Fibroblast of lung (primary cell): ENCODE measurements at regions not wholly inside any gene's neighbourhood (a gene's known extent, or its start where the extent isn't known, plus 50 kb on each side); places are given as distances from the start of the nearest gene placed in this dataset.
A peak's percentile ranks its signal among the peaks of the same experiment; 100 is the strongest.

ENCODE experiments used
- DNase-seq, 2 donors: peaks; one replicate each; pipeline versions ENCODE4 v3.0.0 to v3.0.0-alpha.2; 2010; ENCODE audit warnings: low read depth in 2 of 2
- H2AFZ ChIP-seq: 2 replicates; pipeline ENCODE4 v1.5.1; 2012; ENCODE audit warnings: low read length, control low read depth, inconsistent platforms
- H3K27ac ChIP-seq: 2 replicates; pipeline ENCODE4 v1.5.1; 2011; ENCODE audit warnings: low read length, control low read depth; ENCODE audit not compliant: insufficient read depth
- H3K27me3 ChIP-seq: 2 replicates; pipeline ENCODE4 v1.5.1; 2011; ENCODE audit warnings: mild to moderate bottlenecking, low read length; ENCODE audit not compliant: control insufficient read depth, insufficient read depth
- H3K36me3 ChIP-seq: 2 replicates; pipeline ENCODE4 v1.5.1; 2011; ENCODE audit warnings: low read length; ENCODE audit not compliant: control insufficient read depth, insufficient read depth
- H3K4me1 ChIP-seq: 2 replicates; pipeline ENCODE4 v1.5.1; 2011; ENCODE audit warnings: low read length; ENCODE audit not compliant: control insufficient read depth, insufficient read depth; ENCODE audit errors: extremely low read depth
- H3K4me2 ChIP-seq: 2 replicates; pipeline ENCODE4 v1.5.1; 2011; ENCODE audit warnings: low read length, control low read depth; ENCODE audit not compliant: insufficient read depth; ENCODE audit errors: extremely low read depth
- H3K4me3 ChIP-seq, 4 experiments: fragments of 200-600 bp in 1 of 4; sonication (generic) in 1 of 4; replicated peaks in 1 of 4; 2 replicates each; pipeline ENCODE4 v1.5.1; 2011 to 2016; ENCODE audit warnings: low read length in 4 of 4, low read depth in 3 of 4, mild to moderate bottlenecking in 3 of 4, control low read depth in 2 of 4, inconsistent platforms in 1 of 4, mixed read lengths in 1 of 4; ENCODE audit not compliant: insufficient read depth in 1 of 4; ENCODE audit errors: control extremely low read depth in 1 of 4
- H3K79me2 ChIP-seq: 2 replicates; pipeline ENCODE4 v1.5.1; 2012; ENCODE audit warnings: mild to moderate bottlenecking, low read length, inconsistent platforms; ENCODE audit not compliant: control insufficient read depth, insufficient read depth
- H3K9ac ChIP-seq: 2 replicates; pipeline ENCODE4 v1.5.1; 2011; ENCODE audit warnings: mild to moderate bottlenecking, low read length, control low read depth; ENCODE audit not compliant: insufficient read depth
- H3K9me3 ChIP-seq: 2 replicates; pipeline ENCODE4 v1.5.1; 2012; ENCODE audit warnings: low read depth, low read length; ENCODE audit not compliant: control insufficient read depth, insufficient read depth
- H4K20me1 ChIP-seq: 2 replicates; pipeline ENCODE4 v1.5.1; 2011; ENCODE audit warnings: low read length; ENCODE audit not compliant: control insufficient read depth, insufficient read depth; ENCODE audit errors: extremely low read depth
- CTCF ChIP-seq, 2 donors: IDR thresholded peaks in 1 of 2; conservative IDR thresholded peaks in 1 of 2; 1 replicate in 1 of 2; 2 replicates in 1 of 2; pipeline ENCODE4 v1.5.1; 2011 to 2012; ENCODE audit warnings: low read length in 2 of 2, control low read depth in 1 of 2, inconsistent platforms in 1 of 2, low read depth in 1 of 2, mild to moderate bottlenecking in 1 of 2
- EZH2 ChIP-seq: IDR thresholded peaks from 2 replicates; pipeline ENCODE4 v1.5.1; 2012; ENCODE audit warnings: low read length, control low read depth, mild to moderate bottlenecking; ENCODE audit errors: missing control alignments

- no peak for DNase-seq
- Histone ChIP-seq H3K79me2 (no peaks in the 10 kb centered on the region), H3K9ac (no peak overlapping the region), H3K4me1 (no peaks in the 10 kb centered on the region), H4K20me1 (no peaks in the 10 kb centered on the region), H3K36me3 (no peaks in the 10 kb centered on the region), H3K27me3 (no peaks in the 10 kb centered on the region), H3K9me3 (no peaks in the 10 kb centered on the region), H3K27ac (no peak overlapping the region), H2AFZ (no peak overlapping the region), H3K4me2 (no peak overlapping the region), H3K4me3 (no peak overlapping the region)
- TF ChIP-seq EZH2 (no peak), CTCF (conservative IDR thresholded peaks at IDR 0.05 in 1 of 2, IDR thresholded peaks at IDR 0.05 in 1 of 2; ENCODE audit: low read depth in 1 of 2, low read length in 2 of 2) (no peak)
These were observed 308.7 kb upstream of the ZC3H12C start for GRCh38 chr11:109784536-109784935.

GRCh38 chr11:109785198-109785597, 308.0 kb upstream of the ZC3H12C start:
- Histone ChIP-seq H3K79me2 (no peaks in the 10 kb centered on the region), H3K27me3 (no peaks in the 10 kb centered on the region), H4K20me1 (no peaks in the 10 kb centered on the region), H3K4me2 (no peak overlapping the region), H3K27ac (no peak overlapping the region), H3K4me1 (no peaks in the 10 kb centered on the region), H3K36me3 (no peaks in the 10 kb centered on the region), H3K9ac (no peak overlapping the region), H3K9me3 (no peaks in the 10 kb centered on the region), H2AFZ (no peak overlapping the region), H3K4me3 (no peak overlapping the region)
- TF ChIP-seq EZH2 (no peak), CTCF (conservative IDR thresholded peaks at IDR 0.05 in 1 of 2, IDR thresholded peaks at IDR 0.05 in 1 of 2; ENCODE audit: low read depth in 1 of 2, low read length in 2 of 2) (no peak)
- no peak for DNase-seq

- H2AFZ ChIP-seq = no peak overlapping the region
- H3K79me2 ChIP-seq = no peaks in the 10 kb centered on the region
- H3K27me3 ChIP-seq = no peaks in the 10 kb centered on the region
- H3K36me3 ChIP-seq = no peaks in the 10 kb centered on the region
- H3K4me3 ChIP-seq = peak overlapping the region in 1 of 4 experiments; percentile 13
- H3K27ac ChIP-seq = no peak overlapping the region
- H3K9ac ChIP-seq = no peak overlapping the region
- no peaks in the 10 kb centered on the region for H3K4me1 ChIP-seq
- H4K20me1 ChIP-seq = no peaks in the 10 kb centered on the region
- peak; percentile 36 to 78 for DNase-seq
- TF ChIP-seq EZH2 = no peak
- no peak for TF ChIP-seq CTCF (conservative IDR thresholded peaks at IDR 0.05 in 1 of 2, IDR thresholded peaks at IDR 0.05 in 1 of 2; ENCODE audit: low read depth in 1 of 2, low read length in 2 of 2)
- H3K4me2 ChIP-seq = no peak overlapping the region
- no peaks in the 10 kb centered on the region for H3K9me3 ChIP-seq
These were observed 307.5 kb upstream of the ZC3H12C start for GRCh38 chr11:109785714-109786113.
